Thymus (tissue), 11 donors: ENCODE measurements at regions not wholly inside any gene's neighbourhood (a gene's known extent, or its start where the extent isn't known, plus 50 kb on each side); places are given as distances from the start of the nearest gene placed in this dataset.
"Not testable (repeated sequence)": the region's sequence is repeated elsewhere in the genome, so short reads cannot be mapped to it uniquely, and the experiment has no call there.

Experiments used
- DNase-seq, 9 donors: peaks; one replicate each; pipeline ENCODE4 v3.0.0-alpha.2; 2013; ENCODE audit warnings: low spot score in 9 of 9, low read depth in 6 of 9, missing footprints in 1 of 9
- H3K27ac ChIP-seq, 2 donors: one replicate each; pipeline ENCODE4 v1.5.1; 2013; ENCODE audit warnings: control low read depth in 1 of 2, low read depth in 1 of 2, low read length in 1 of 2, mild to moderate bottlenecking in 1 of 2, moderate library complexity in 1 of 2
- H3K27me3 ChIP-seq, 2 donors: one replicate each; pipeline ENCODE4 v1.5.1; 2013; ENCODE audit warnings: low read length in 1 of 2; ENCODE audit not compliant: control insufficient read depth in 2 of 2, insufficient read depth in 1 of 2
- H3K36me3 ChIP-seq, 2 donors: one replicate each; pipeline ENCODE4 v1.5.1; 2013; ENCODE audit warnings: low read length in 1 of 2, mild to moderate bottlenecking in 1 of 2, moderate library complexity in 1 of 2; ENCODE audit not compliant: control insufficient read depth in 2 of 2, insufficient read depth in 2 of 2
- H3K4me1 ChIP-seq, 2 donors: one replicate each; pipeline ENCODE4 v1.5.1; 2013; ENCODE audit warnings: low read length in 2 of 2; ENCODE audit not compliant: control insufficient read depth in 2 of 2, insufficient read depth in 2 of 2
- H3K4me3 ChIP-seq, 2 donors: one replicate each; pipeline ENCODE4 v1.5.1; 2013; ENCODE audit warnings: low read length in 2 of 2, control low read depth in 1 of 2, mild to moderate bottlenecking in 1 of 2
- H3K9me3 ChIP-seq, 2 donors: one replicate each; pipeline ENCODE4 v1.5.1; 2013; ENCODE audit warnings: low read length in 1 of 2, mild to moderate bottlenecking in 1 of 2; ENCODE audit not compliant: control insufficient read depth in 2 of 2, insufficient read depth in 1 of 2
- WGBS: extraction: QIAGEN DNeasy Blood & Tissue Kit; methylation state at CpG from one replicate; pipeline ENCODE4 v1.1.7; 2013; 5-methylcytosine and 5-hydroxymethylcytosine counted together
- donor health status: healthy.

GRCh38 chr10:36424502-36424901 lies 700.9 kb upstream of the ANKRD30A start:
- Histone ChIP-seq H3K4me3 (no peak overlapping the region), H3K27ac (no peak overlapping the region)
- WGBS, result 94% methylated on average over 2 of the region's 2 CpGs

DNA sequence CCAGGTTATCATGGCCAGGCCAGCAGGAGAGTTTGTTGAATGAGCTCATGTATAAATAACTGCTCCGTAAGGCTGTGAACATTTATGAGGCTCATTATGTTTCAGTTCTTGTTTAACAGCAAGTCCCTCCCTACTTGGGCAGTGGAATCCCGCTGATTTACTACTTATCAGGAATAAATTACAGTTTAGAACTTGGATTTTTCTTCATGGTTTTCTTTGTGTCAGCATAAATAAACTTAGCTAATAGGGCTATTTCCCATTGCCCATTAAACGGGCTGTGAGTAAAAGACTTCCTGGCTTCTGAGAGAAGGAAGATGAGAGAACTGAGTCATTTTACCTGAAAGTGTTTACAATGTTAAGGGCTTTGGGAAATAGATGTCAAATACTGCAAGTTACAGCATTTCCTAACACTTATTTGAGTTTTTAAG lies 701.6 kb upstream of the ANKRD30A start:
- no peak overlapping the region for H3K27ac ChIP-seq
- no peaks in the 10 kb centered on the region for H3K27me3 ChIP-seq
- no peak overlapping the region for H3K4me3 ChIP-seq
- 93% methylated on average over 3 of the region's 3 CpGs for WGBS
- no peaks in the 10 kb centered on the region for H3K4me1 ChIP-seq
- H3K9me3 ChIP-seq, result peaks cover 0 to 2% of the 10 kb centered on the region in 2 donors
- H3K36me3 ChIP-seq, result no peaks in the 10 kb centered on the region
- DNase-seq, result no peak

More at GRCh38 chr10:36424502-36424901, 700.9 kb upstream of the ANKRD30A start:
- H3K4me1 ChIP-seq, result no peaks in the 10 kb centered on the region
- H3K27me3 ChIP-seq, result no peaks in the 10 kb centered on the region
- no peak for DNase-seq
- H3K36me3 ChIP-seq, result no peaks in the 10 kb centered on the region
- H3K9me3 ChIP-seq, result peaks cover 0 to 2% of the 10 kb centered on the region in 2 donors

- Histone ChIP-seq H3K4me1 (no peaks in the 10 kb centered on the region), H3K4me3 (no peak overlapping the region), H3K9me3 (peaks cover 0 to 2% of the 10 kb centered on the region in 2 donors), H3K27me3 (no peaks in the 10 kb centered on the region), H3K36me3 (no peaks in the 10 kb centered on the region), H3K27ac (no peak overlapping the region)
- no peak for DNase-seq
Observed at GRCh38 chr10:36421992-36422391, 703.4 kb upstream of the ANKRD30A start.

GRCh38 chr10:36416513-36416912 lies 708.9 kb upstream of the ANKRD30A start:
- no peak for DNase-seq
- no peaks in the 10 kb centered on the region for H3K4me1 ChIP-seq
- no peaks in the 10 kb centered on the region for H3K27me3 ChIP-seq
- no peaks in the 10 kb centered on the region for H3K9me3 ChIP-seq
- WGBS, result 36% methylated on average over 1 of the region's 1 CpG
- no peak overlapping the region for H3K27ac ChIP-seq
- no peak overlapping the region for H3K4me3 ChIP-seq
- no peaks in the 10 kb centered on the region for H3K36me3 ChIP-seq

- Histone ChIP-seq H3K27ac (no peak overlapping the region), H3K4me1 (no peaks in the 10 kb centered on the region), H3K4me3 (no peak overlapping the region), H3K36me3 (no peaks in the 10 kb centered on the region), H3K9me3 (peaks cover 0 to 4% of the 10 kb centered on the region in 2 donors), H3K27me3 (no peaks in the 10 kb centered on the region)
- no peak for DNase-seq
- 93% methylated on average over 1 of the region's 1 CpG for WGBS
Observed at GRCh38 chr10:36412942-36413341, 712.5 kb upstream of the ANKRD30A start.

- H3K27ac ChIP-seq, H3K36me3 ChIP-seq, H3K27me3 ChIP-seq, H3K4me1 ChIP-seq, DNase-seq, H3K4me3 ChIP-seq, H3K9me3 ChIP-seq: not testable (repeated sequence)
- WGBS, result 95% methylated on average over 8 of the region's 8 CpGs
Observed at GRCh38 chr10:36400238-36400637, 725.2 kb upstream of the ANKRD30A start.

GRCh38 chr10:36393801-36394200 lies 731.6 kb upstream of the ANKRD30A start:
- H3K4me1 ChIP-seq, result no peaks in the 10 kb centered on the region
- WGBS, result 89% methylated on average over 3 of the region's 3 CpGs
- no peaks in the 10 kb centered on the region for H3K27me3 ChIP-seq
- H3K4me3 ChIP-seq, result no peak overlapping the region
- no peak for DNase-seq
- no peaks in the 10 kb centered on the region for H3K36me3 ChIP-seq
- no peak overlapping the region for H3K27ac ChIP-seq
- peaks cover 0 to 7% of the 10 kb centered on the region in 2 donors for H3K9me3 ChIP-seq

- Histone ChIP-seq H3K4me3 (no peak overlapping the region), H3K36me3 (no peaks in the 10 kb centered on the region), H3K27ac (no peak overlapping the region), H3K27me3 (no peaks in the 10 kb centered on the region), H3K9me3 (no peaks in the 10 kb centered on the region), H3K4me1 (no peaks in the 10 kb centered on the region)
- 92% methylated on average over 4 of the region's 4 CpGs for WGBS
- DNase-seq, result no peak
Observed at GRCh38 chr10:36391405-36391804, 734.0 kb upstream of the ANKRD30A start.

DNA sequence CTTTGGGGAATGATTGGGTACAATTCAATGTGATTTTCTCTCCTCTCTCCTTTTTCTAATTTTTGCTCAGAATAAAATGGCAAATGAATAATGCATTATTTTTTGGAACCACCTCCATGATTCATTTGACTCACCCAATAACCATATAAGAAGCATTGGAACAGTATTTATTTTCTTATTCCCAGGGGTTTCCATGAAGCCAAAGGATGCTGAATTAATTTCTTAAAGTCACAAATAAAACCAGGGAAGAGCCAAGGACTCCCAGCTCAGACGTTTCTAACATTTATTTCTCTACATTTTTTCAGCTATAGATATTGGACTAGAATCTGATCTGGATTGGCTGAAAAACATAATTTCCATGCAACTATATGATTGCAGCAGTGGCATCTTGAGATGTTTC lies 735.2 kb upstream of the ANKRD30A start:
- H3K36me3 ChIP-seq, result no peaks in the 10 kb centered on the region
- H3K9me3 ChIP-seq, result no peaks in the 10 kb centered on the region
- H3K4me1 ChIP-seq, result no peaks in the 10 kb centered on the region
- no peak overlapping the region for H3K27ac ChIP-seq
- H3K27me3 ChIP-seq, result no peaks in the 10 kb centered on the region
- DNase-seq, result no peak
- no peak overlapping the region for H3K4me3 ChIP-seq
- 89% methylated on average over 1 of the region's 1 CpG for WGBS

DNA sequence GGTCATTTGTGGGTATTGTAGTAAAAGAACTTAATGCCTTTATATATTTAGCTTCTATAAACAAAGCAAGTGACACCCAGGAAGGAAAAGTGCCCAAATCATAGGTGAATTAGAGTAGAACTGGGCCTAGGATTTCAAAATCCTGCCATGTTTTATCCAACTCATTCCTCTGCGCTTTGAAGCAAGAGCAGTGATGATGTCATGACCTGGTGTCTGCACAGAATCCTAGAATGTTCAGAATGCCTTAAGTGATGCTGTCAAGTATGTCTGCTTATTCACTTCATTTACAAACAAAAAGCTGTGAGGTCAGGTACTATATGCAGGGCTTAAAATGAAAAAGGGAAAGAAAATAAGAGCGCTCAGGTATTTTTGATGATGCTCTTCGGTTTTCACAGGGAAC lies 737.2 kb upstream of the ANKRD30A start:
- no peak for DNase-seq
- H3K4me3 ChIP-seq, result no peak overlapping the region
- H3K27me3 ChIP-seq, result no peaks in the 10 kb centered on the region
- H3K4me1 ChIP-seq, result no peaks in the 10 kb centered on the region
- no peak overlapping the region for H3K27ac ChIP-seq
- no peaks in the 10 kb centered on the region for H3K9me3 ChIP-seq
- 93% methylated on average over 3 of the region's 3 CpGs for WGBS
- H3K36me3 ChIP-seq, result no peaks in the 10 kb centered on the region
